Lower leg skin (tissue), 4 donors: ENCODE measurements at regions not wholly inside any gene's neighbourhood (a gene's known extent, or its start where the extent isn't known, plus 50 kb on each side); places are given as distances from the start of the nearest gene placed in this dataset.

Experiments used
- DNase-seq, 2 donors: peaks; one replicate each; pipeline ENCODE4 v3.0.0-alpha.2; 2019; ENCODE audit warnings: low spot score in 2 of 2
- H3K4me3 ChIP-seq: fragments of 200-600 bp; sonication (generic); 2 replicates; pipeline ENCODE4 v1.5.1; 2017; ENCODE audit warnings: mild to moderate bottlenecking, low read depth; ENCODE audit not compliant: poor library complexity, severe bottlenecking
- CTCF ChIP-seq, 3 donors: fragments of 450-650 bp; IDR thresholded peaks; one replicate each; pipeline ENCODE4 v1.5.1; 2016; ENCODE audit warnings: antibody characterized with exemption in 3 of 3, mild to moderate bottlenecking in 3 of 3, moderate library complexity in 2 of 3
- POLR2A ChIP-seq, 2 donors: fragments of 450-650 bp; IDR thresholded peaks; one replicate each; pipeline ENCODE4 v1.6.1; 2016 to 2017; ENCODE audit warnings: antibody characterized with exemption in 2 of 2, mild to moderate bottlenecking in 1 of 2, moderate library complexity in 1 of 2
- WGBS, 2 donors: methylation state at CpG; one replicate each; pipeline ENCODE4 v1.1.5; 2018; 5-methylcytosine and 5-hydroxymethylcytosine counted together
- intact Hi-C: fragments of 100-400 bp; cut with DNase I; formaldehyde crosslinking; loops from one replicate; pipeline ENCODE4 v1.15.0; 2023; ENCODE audit warnings: low total_unique reads

DNA sequence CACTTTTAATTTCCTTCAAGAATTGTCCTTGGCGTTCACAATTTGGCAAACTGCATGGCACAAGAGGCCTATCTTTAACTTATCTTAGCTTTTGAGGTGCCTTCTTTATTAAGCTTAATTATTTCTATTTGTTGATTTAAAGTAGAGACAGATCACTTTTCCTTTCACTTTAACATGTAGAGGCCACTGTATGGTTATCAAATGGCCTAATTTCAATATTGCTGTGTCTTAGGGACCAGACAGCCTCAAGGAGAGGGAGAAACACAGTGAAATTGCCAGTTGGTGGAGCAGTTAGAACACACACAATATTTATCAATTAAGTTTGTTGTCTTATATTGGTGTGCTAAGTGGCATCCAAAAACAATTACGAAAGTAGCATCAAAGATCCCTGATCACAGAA lies 1013.9 kb downstream of the KCNT2 start:
- no peak for DNase-seq
- no peak overlapping the region for H3K4me3 ChIP-seq
- intact Hi-C loops = no loop called here
- TF ChIP-seq CTCF (IDR thresholded peaks at IDR 0.05) (no peak), POLR2A (IDR thresholded peaks at IDR 0.05) (no peak)
- 78 to 86% methylated on average over 2 of the region's 2 CpGs for WGBS, 2 donors

DNA sequence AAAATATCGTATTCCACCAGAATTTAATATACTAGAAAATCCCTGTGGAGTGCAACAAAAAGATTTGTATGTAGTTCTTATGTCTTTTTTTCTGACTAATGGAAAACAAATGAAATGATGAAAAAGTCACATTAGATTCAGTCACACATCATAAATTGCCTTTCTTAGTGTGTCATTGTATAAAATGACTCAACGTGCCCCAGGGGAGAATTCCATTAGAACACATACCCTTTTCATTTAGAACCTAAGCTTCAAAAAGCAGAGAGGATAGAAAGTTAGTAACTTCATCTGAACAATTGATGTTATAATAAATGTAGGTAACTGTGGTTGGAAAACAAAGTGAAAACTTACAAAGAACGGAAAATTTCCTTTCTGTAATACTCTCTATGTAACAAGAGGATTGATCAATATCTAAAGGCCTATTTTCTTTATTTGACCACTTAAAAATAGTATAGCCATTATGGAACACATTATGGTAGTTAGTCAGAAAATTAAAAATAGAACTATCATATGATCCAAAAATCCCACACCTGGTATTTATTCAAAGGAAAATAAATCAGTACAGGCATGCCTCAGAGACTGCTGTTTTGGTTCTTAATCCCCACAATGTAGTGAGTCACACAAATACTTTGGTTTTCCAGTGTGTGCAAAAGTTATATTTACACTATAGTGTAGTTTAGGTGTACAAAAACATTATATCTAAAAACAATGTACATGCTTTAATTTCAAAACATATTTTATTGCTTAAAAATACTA lies 1016.1 kb downstream of the KCNT2 start:
- intact Hi-C loops = no loop called here
- no peak overlapping the region for H3K4me3 ChIP-seq
- DNase-seq = no peak
- TF ChIP-seq POLR2A (IDR thresholded peaks at IDR 0.05) (no peak), CTCF (IDR thresholded peaks at IDR 0.05) (no peak)
- WGBS, 2 donors = 13 to 18% methylated on average over 3 of the region's 3 CpGs

DNA sequence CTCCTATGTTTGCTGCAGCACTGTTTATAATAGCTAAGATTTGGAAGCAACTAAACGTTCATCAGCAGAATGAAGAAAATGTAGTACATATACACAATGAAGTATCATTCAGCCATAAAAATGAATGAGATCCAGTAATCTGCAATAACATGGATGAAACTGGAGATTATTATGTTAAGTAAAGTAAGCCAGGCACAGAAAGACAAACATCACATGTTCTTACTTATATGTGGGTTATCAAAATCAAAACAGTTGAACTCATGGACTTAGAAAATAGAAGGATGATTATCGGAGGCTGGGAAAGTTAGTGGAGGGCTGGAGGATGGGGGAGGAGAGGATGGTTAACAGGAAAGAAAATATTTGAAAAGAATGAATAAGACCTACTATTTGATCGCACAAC lies 1017.6 kb downstream of the KCNT2 start:
- DNase-seq = no peak
- H3K4me3 ChIP-seq = no peak overlapping the region
- WGBS, 2 donors = 75 to 81% methylated on average over 3 of the region's 3 CpGs
- TF ChIP-seq POLR2A (IDR thresholded peaks at IDR 0.05) (no peak), CTCF (IDR thresholded peaks at IDR 0.05) (no peak)
- intact Hi-C loops = no loop called here

- intact Hi-C loops = no loop called here
- no peak for DNase-seq
- WGBS, 2 donors = 80 to 94% methylated on average over 2 of the region's 2 CpGs
- H3K4me3 ChIP-seq = no peak overlapping the region
- TF ChIP-seq POLR2A (IDR thresholded peaks at IDR 0.05) (no peak), CTCF (IDR thresholded peaks at IDR 0.05) (no peak)
These were observed 1023.2 kb downstream of the KCNT2 start for GRCh38 chr1:195584870-195585624.

DNA sequence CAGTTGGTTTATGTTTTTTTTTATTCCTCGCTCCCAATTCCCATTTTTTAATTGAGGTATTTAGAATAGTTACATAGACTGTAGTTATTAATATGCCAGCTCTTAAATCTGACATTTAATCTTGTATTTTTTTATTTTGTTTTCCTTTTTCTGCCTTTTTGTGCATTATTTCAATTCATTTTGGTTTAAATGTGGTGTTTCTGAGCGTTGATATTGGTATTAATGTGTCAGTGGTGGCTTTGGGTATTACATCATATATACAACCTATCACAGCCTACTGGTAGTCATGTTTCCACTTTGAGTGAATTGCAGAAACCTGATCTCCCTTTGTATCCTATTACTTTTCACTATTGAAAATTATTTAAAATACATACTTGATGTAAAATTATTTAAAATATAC lies 1027.3 kb downstream of the KCNT2 start:
- WGBS, 2 donors = 83 to 86% methylated on average over 2 of the region's 2 CpGs
- intact Hi-C loops = no loop called here
- DNase-seq = no peak

More for the DNA sequence above, 1027.3 kb downstream of the KCNT2 start:
- TF ChIP-seq POLR2A (IDR thresholded peaks at IDR 0.05) (no peak), CTCF (IDR thresholded peaks at IDR 0.05) (no peak)
- no peak overlapping the region for H3K4me3 ChIP-seq
